HG03108 (cell line): ENCODE measurements at regions not wholly inside any gene's neighbourhood (a gene's known extent, or its start where the extent isn't known, plus 50 kb on each side); places are given as distances from the start of the nearest gene placed in this dataset.

Experiments
- ATAC-seq: cut with Tn5 transposase; IDR thresholded peaks from one replicate; pipeline ENCODE4 v1.9.1; 2021; ENCODE audit warnings: moderate library complexity; ENCODE audit not compliant: unreplicated experiment

GRCh38 chr15:38646716-38647115, 82.1 kb upstream of the RASGRP1 start:
- no peak for ATAC-seq

- no peak for ATAC-seq
Observed at GRCh38 chr15:38647683-38648082, 83.1 kb upstream of the RASGRP1 start.

- ATAC-seq, result no peak
Observed at GRCh38 chr15:38648121-38648843, 83.7 kb upstream of the RASGRP1 start.

- ATAC-seq, result no peak
Observed at GRCh38 chr15:38650384-38650783, 85.8 kb upstream of the RASGRP1 start.

GRCh38 chr15:38650936-38651327, 86.3 kb upstream of the RASGRP1 start:
- ATAC-seq, result no peak

DNA sequence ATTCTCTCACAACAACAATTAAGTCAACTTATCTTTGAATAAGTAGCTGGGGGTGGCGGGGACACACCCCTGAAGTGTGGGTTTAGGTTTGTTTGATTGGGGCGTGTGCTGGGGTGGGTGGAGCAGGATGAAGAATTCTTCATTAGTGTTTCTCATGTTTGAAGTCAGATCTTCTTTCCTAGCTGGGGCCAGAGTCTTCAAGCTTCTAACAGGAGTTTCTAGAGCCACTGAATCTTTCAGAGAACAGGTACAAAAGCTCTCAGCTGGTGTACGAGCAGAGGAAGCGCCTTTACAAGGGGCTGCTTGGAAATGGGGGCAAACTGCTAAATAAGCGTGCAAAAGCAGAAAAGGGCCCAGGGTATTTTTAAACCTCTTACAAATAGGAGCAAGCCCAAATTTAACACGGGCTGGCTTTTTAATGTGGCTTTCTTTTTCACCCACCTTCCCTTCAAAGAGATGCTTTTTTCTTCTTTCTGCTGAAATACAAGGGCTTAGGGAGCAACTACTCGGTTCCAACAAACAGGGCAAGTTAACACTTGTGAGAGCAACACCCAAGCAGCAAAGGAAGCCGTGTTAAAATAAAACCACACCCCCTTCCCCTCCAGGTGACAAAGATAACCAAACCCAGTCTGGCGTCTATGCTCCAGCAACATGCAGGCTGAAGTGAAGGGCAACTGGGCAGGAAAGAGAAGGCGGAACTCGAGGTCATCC, 86.9 kb upstream of the RASGRP1 start:
- peak; percentile 55 for ATAC-seq

GRCh38 chr15:38652183-38652794, 87.7 kb upstream of the RASGRP1 start:
- ATAC-seq, result no peak

DNA sequence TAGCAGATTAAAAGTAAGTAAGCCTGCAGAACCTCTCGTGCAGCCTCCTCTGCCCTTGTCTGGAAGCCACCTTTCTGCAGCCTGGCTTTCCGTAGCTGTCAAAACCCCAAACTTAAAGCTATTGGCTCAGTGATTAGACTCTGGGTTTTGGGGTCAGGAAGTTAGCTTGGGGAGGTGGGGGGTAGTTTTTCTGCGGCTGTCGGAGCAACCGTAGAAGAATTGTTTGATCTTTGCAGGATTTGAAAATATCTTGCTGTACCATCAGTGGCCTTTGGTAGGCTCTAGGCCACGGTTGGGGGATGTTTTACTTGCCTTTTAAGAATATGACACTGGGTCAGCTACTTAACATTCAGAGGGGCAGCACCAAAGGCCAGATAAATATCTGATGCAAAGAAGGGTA, 88.4 kb upstream of the RASGRP1 start:
- no peak for ATAC-seq

DNA sequence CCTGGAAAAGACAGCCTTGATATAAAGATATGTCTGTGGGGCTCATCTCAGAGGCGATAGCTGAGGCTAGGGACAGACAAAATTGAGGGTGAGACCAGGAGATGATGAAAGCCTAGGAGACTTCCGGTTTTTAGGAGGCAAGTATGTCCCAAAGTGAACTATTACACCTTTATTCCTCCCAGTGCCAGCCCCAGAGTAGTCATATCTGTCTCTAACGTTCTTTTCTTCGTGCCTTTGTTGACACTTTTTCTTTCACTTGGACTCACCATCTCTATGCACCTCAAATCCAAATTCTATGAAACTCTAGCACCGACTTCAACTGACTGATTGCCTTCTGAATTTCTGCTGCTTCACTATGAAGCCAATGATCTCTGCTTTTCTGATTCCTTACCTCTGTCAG, 93.8 kb upstream of the RASGRP1 start:
- no peak for ATAC-seq

DNA sequence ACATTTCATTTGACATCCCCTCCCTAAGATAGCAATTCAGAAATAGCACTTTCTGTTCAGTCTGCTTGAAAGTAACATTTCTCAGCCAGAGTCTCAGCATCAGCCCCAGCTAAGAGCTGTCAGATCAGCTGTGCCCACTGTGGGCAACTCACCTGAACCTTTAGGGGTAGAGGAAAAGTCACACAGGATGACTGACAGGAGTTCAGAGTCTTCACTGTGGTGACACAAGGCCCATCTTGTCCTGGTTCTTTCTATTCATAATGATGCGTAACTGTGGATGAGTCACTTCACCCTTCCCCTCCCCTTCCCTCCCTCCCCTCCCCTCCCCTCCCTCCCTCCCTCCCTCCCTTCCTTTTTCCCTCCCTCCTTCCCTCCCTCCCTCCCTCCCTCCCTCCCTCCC, 96.1 kb upstream of the RASGRP1 start:
- no peak for ATAC-seq

GRCh38 chr15:38662033-38662802, 97.6 kb upstream of the RASGRP1 start:
- ATAC-seq, result no peak

DNA sequence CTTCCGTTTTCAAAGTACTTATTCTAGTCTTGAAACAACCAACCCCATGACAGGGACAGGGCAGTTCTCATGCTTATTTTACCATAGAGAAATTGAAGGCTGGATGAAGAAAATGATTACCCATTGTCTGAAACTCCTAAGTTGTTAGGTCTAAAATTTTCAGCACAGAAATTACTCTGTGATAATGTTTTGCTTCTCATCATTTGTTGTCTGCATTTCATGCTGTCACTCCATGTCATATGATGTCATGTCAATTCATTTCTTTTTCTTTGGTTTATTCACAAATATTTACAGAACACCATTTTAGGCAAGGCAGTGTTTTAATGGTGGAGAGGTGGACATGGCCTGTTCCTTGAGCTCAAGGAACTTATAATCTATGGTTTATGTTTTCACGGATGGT, 98.2 kb upstream of the RASGRP1 start:
- no peak for ATAC-seq

DNA sequence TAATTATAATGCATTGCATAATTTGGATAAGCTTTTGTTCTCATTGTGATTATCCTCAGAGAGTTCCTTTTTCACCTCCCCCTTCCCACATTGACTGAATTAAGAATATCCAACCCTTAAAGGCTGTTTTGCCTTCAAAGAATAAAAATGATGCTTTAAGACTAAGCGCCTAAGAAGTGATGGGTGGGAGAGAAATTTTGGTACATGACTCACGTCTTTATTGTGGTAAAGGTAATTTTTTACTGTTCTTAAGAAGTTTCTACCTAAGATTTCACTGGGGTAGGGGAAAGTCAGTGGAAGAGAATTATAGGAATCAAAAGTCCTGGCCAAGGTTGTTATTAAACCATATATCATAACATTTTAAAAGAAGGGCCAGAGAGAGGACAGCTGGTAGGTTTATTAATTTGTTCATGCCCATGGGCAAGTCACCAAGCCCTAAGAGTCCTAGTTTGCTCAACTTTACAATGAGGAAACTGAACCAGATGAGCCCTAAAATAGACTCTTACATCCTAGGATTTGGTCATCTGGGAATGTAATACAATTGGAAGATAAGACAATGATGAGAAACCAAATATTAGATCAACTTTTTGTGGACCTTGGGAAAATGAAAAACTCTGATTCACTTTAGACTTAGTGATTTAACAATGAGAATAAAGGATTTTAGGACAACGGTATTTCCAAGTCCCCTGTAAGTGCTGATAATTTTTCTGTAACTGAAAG, 101.1 kb upstream of the RASGRP1 start:
- ATAC-seq, result no peak

GRCh38 chr15:38666865-38667510, 102.4 kb upstream of the RASGRP1 start:
- no peak for ATAC-seq

DNA sequence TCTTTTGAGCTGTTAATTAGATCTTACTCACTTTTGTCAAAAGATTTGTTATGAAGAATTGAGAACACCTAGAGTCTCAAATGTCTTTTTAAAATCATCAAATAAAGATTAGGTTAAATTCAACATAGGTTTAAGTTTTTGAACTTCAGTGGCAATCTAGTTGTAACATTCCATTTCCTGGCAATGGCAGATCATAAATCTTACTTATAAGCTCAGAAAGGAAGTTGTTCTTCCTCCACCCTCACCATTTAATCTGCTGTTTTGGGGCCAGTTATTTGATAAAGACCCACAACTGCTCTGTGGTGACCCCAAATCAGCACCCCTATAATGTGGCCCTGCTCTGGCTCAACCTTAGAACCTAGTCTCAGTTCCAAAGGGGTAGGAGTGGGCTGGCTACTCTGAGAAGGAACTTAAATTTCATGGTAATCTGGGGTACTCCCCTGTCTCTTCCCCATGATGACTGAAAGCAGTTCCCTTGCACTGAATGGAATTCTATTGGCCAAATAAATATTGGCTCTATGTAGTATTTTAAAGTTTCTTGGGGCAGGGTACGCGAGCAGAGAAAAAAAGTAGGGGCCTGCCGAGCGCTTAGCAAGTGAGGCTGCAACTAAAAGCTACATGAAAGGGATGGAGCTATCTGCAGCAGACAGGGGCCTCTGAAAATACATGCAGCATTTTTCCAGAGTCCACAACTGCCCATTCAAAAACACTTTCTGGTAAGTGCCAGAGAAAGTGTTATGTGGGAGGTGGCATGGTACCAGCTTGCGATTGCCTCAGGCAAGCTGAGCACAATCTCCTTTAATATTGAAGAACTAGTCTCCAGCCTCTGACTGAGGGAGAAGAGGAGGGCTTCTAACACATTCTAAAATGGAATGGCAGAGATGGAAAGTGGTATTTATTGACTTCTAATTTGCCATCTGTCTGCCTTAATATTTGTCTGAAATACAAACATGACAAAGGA, 103.6 kb upstream of the RASGRP1 start:
- no peak for ATAC-seq

- no peak for ATAC-seq
Observed at GRCh38 chr15:38668898-38669391, 104.3 kb upstream of the RASGRP1 start.

DNA sequence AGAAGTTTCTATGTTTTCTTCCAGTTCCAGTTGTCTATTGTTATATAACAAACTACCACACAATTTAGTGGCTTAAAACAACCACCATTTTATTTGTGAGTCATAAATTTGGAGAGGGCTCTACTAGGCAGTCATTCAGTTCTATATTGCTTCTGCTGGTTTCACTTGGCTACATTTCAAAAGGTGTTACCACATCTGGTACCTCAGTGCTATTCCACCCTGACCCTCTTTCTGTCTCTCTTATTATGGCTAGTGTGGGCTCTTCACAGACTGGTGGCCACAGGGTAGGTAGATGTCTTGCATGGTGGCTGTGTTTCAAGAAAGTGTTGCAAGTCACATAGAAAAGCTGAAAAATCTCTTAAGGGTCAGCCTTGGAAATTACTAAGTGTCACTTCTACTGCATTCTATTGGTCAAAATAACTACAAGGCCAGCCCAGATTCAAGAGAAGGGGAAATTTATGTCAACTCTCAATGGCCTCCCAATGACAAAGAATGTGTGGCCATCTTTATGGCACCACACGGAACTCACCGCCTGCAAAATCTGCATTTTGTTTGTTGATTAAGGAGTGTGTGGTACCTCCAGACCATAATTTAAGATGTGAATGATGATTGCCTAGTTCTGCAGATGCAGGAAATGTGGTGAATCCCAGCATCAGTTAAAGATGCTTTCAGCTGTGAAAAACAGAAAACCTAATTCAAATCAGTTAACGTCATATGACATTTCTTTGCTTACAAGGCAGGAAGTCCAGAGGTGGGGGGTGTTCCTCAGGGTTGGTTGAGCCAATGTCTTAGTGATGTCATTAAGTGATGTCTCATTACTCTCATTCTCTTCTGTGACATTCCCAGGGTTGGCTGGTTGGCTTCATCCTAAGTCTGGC, 105.8 kb upstream of the RASGRP1 start:
- ATAC-seq, result peak; percentile 36

- no peak for ATAC-seq
Observed at GRCh38 chr15:38671006-38671387, 106.4 kb upstream of the RASGRP1 start.
